ENCODE measurements at regions not wholly inside any gene's neighbourhood (a gene's known extent, or its start where the extent isn't known, plus 50 kb on each side); places are given as distances from the start of the nearest gene placed in this dataset.

DNA sequence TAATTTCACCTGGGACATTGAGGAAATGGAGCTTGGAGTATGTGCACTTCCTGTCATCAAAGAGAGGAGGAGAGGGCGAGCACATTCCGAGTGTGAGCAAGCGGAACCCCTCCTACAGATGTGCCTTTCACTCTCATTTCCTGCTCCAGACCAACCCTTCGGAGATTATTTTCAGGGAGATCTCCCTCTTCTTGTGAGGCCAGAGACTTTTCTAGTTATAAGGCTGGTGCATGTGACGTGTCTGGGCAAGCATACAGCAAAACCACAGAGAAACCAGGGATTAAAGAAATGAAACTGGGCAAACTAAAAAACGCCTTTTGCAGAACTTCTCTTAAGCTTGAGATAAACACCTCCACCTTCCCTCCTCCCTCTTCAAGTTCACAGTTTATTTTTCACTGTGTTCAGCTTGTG lies 409.2 kb upstream of the TCF4 start:
- H3K4me3 ChIP-seq (ENCODE audit: low read depth, low read length) = no peak overlapping the region
- TF ChIP-seq, protein P1, sequence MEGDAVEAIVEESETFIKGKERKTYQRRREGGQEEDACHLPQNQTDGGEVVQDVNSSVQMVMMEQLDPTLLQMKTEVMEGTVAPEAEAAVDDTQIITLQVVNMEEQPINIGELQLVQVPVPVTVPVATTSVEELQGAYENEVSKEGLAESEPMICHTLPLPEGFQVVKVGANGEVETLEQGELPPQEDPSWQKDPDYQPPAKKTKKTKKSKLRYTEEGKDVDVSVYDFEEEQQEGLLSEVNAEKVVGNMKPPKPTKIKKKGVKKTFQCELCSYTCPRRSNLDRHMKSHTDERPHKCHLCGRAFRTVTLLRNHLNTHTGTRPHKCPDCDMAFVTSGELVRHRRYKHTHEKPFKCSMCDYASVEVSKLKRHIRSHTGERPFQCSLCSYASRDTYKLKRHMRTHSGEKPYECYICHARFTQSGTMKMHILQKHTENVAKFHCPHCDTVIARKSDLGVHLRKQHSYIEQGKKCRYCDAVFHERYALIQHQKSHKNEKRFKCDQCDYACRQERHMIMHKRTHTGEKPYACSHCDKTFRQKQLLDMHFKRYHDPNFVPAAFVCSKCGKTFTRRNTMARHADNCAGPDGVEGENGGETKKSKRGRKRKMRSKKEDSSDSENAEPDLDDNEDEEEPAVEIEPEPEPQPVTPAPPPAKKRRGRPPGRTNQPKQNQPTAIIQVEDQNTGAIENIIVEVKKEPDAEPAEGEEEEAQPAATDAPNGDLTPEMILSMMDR (IDR thresholded peaks at IDR 0.05; ENCODE audit: control insufficient read depth, extremely low read depth, insufficient read depth) = no peak
- DNase-seq (ENCODE audit: low read depth) = no peak

DNA sequence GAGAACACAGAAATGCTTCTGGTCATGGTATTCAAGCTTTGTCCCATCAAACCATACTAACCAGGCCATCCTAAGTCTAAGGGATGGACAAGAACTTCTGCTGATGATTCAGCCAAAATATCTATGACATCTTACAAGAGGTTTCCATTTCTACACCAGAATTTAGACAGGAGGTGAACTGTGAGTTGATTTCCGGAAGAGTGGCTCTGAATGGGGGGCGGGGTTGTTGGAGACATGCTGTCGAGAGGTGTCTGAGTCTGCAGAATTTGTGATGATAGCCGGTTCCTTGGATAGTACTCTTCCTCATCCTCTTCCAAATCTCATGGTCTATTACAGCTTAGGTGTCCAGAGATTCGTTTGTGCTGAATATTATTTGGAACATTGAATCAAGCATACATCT lies 408.7 kb upstream of the TCF4 start:
- no peak overlapping the region for H3K4me3 ChIP-seq (ENCODE audit: low read depth, low read length)
- TF ChIP-seq, protein P1 (IDR thresholded peaks at IDR 0.05; ENCODE audit: control insufficient read depth, extremely low read depth, insufficient read depth) = no peak
- DNase-seq (ENCODE audit: low read depth) = no peak

DNA sequence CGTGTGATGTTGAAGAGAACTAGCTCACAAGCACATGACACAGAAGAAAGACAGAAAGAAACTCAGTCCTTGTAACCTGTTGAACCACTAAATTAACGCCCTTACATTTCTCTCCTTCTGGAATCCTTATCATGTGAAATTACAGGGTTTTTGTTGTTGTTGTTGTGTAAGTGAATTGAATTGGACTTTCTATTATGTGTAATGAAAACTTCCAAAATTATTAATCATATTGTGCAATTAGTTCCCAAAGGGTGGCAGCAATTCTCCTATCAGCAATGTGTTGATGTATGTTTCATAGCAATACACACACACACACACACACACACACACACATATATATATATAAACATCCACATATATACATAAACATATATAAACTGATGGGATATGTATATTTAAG lies 402.2 kb upstream of the TCF4 start:
- TF ChIP-seq, protein P1 (IDR thresholded peaks at IDR 0.05; ENCODE audit: control insufficient read depth, extremely low read depth, insufficient read depth) = no peak
- H3K4me3 ChIP-seq (ENCODE audit: low read depth, low read length) = no peak overlapping the region

DNA sequence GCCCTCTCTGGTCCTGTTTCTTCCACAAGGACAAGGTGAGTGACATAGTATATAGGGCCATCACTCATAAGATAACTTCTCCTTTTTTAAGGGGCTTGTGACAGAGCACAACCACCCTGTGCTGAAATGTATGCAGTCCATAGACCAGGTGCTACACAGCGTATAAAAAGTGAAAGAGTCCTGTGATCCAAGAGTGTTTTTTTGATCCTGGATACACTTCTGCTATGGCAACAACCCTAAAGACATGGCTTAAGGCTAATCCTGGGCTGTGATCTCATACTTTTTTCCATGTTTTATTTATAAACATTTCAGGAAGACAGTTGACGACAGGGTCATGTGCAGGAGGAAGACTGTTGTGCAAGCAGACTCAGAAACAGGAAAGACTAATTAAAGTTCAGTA lies 400.5 kb upstream of the TCF4 start:
- TF ChIP-seq, protein P1 (IDR thresholded peaks at IDR 0.05; ENCODE audit: control insufficient read depth, extremely low read depth, insufficient read depth) = no peak
- H3K4me3 ChIP-seq (ENCODE audit: low read depth, low read length) = no peak overlapping the region
- no peak for DNase-seq (ENCODE audit: low read depth)

More for the DNA sequence above, 402.2 kb upstream of the TCF4 start:
- DNase-seq (ENCODE audit: low read depth) = no peak

DNA sequence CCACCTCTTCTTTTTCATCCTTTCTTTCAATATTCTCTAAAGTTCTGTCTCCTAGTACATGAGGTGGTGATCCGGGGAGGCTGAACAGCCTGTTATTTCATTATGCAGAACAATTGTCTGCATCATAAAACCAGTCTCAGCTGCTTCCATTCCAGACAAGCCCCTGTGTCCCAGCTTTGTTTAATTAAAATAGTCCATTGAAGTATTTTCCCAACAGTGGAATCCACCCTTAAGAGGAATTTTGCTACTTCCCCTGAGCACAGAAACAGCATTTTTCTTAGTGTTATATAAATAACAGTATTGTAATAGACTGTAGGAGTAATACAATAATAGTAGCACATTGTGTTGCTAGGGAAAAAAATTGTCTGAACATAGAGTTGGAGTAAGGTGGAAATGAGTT lies 395.4 kb upstream of the TCF4 start:
- no peak for DNase-seq (ENCODE audit: low read depth)
- TF ChIP-seq, protein P1 (IDR thresholded peaks at IDR 0.05; ENCODE audit: control insufficient read depth, extremely low read depth, insufficient read depth) = no peak
- no peak overlapping the region for H3K4me3 ChIP-seq (ENCODE audit: low read depth, low read length)

DNA sequence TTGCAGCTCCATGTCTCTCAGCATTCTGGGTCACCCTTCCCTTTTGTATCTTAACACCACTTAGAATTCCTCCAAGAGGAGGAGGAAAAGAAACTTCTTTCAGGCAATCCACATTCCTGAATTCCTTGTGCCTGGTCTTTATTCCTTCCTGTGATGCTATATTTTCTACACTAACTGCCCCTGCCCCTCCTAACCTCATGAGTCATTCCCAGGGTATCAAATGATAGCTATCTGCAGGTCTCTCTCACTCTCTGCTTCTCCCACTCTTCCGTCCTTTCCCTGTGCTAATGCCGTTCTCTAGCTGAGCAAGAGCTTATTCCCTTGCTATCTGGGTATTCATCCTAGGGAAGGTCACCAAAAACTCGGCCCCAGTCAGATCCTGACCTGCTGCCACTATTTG lies 395.0 kb upstream of the TCF4 start:
- DNase-seq (ENCODE audit: low read depth) = no peak
- TF ChIP-seq, protein P1 (IDR thresholded peaks at IDR 0.05; ENCODE audit: control insufficient read depth, extremely low read depth, insufficient read depth) = no peak
- no peak overlapping the region for H3K4me3 ChIP-seq (ENCODE audit: low read depth, low read length)

DNA sequence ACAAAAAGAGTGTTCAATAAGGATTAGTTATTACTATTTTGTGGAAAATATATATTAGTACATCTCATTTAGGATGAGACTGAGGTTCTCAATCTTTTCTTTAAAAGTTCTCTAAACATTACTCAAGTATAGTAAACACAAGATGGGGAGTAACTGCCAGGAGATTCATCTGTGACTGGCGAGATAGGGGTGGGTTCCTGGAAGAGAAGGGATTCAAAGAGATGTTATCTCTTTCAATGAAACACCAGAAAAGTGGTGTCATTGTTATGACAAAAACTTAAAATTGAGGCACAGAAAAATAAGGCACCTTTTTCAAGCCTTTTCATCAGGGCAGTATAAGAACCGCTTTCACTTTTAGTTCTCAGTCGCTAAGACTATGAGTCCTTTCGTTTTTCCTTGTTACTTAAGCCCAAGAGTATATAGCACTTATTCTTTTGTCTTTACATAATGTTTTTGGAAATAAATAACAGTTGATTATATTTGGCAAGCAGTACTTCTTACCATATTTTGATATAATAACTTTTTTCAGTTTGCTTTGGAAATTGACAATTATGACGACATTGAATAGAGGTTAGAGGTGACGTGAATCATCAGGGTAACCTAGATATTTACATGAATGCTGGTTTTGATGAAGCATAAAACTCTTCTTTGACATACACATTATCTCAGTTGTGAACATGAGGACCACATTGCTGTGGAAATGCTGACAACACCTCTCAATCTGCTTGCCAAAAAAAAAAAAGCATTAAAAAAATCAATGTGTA lies 393.9 kb upstream of the TCF4 start:
- no peak for DNase-seq (ENCODE audit: low read depth)
- no peak overlapping the region for H3K4me3 ChIP-seq (ENCODE audit: low read depth, low read length)
- TF ChIP-seq, protein P1 (IDR thresholded peaks at IDR 0.05; ENCODE audit: control insufficient read depth, extremely low read depth, insufficient read depth) = no peak

Measured in LNCaP clone FGC (cell line).